HG03135 (cell line): ENCODE measurements at regions not wholly inside any gene's neighbourhood (a gene's known extent, or its start where the extent isn't known, plus 50 kb on each side); places are given as distances from the start of the nearest gene placed in this dataset.

Experiments used
- ATAC-seq: cut with Tn5 transposase; IDR thresholded peaks from one replicate; pipeline ENCODE4 v1.9.1; 2021; ENCODE audit warnings: mild to moderate bottlenecking, moderate library complexity; ENCODE audit not compliant: unreplicated experiment

DNA sequence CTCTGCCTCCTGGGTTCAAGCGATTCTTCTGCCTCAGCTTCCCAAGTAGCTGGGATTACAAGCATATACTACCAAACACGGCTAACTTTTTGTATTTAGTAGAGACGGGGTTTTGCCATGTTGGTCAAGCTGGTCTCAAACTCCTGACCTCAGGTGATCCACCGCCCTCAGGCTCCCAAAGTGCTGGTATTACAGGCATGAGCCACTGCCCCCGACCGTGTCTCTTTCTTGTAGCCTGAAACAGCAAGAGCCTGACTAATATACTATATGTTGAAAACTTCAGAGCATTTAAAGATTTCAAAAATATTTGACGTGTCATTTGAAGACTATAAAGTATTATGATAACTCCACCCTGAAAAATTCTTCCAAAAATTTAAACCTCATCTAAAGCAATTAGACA lies 71.7 kb upstream of the ZNF648 start:
- ATAC-seq, result no peak

DNA sequence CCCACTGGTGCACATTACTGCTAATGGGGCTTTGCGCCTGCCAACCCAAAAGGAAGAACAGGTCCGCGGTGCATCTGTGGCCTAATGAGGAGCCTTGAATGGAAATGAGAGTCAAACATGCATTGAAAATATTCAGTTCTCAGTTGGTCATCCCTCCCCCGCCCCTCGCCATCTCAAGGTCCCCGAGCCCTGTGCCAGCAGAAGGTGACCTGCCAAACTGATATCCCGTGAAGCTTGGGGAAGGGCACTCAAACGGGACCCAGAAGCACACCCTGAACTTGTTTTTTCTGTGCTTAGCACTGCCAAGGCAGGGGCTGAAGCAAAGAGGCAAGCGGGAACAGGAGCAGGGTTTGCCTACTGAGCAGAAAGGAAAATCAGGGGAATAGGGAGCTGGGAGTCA lies 67.9 kb upstream of the ZNF648 start:
- no peak for ATAC-seq

GRCh38 chr1:182128502-182128901 lies 67.0 kb upstream of the ZNF648 start:
- ATAC-seq, result no peak

DNA sequence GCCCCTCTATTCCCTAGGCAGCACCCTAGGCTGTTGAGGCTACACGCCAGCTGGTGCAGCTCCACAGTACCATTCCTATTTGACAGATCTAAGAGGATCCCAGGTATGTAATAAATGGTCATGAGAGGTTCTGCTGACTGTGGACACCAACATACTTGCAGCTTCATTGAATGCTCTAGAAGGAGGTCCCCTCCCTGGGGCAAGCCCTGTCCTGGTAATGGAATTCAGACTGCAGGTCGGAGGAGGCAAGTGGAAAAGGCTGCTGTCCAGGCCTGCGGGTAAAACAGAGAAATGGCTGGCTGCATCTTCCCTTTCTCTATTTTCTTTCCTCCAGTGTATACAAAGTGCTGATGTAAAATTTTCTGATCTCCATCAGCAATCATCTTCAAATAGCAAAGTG lies 66.1 kb upstream of the ZNF648 start:
- ATAC-seq, result no peak

- ATAC-seq, result no peak
Measured at GRCh38 chr1:182126272-182126800, 64.8 kb upstream of the ZNF648 start.

- no peak for ATAC-seq
Measured at GRCh38 chr1:182122913-182123260, 61.4 kb upstream of the ZNF648 start.

- no peak for ATAC-seq
Measured at GRCh38 chr1:182122256-182122912, 60.9 kb upstream of the ZNF648 start.

- no peak for ATAC-seq
Measured at GRCh38 chr1:182121787-182122186, 60.3 kb upstream of the ZNF648 start.

DNA sequence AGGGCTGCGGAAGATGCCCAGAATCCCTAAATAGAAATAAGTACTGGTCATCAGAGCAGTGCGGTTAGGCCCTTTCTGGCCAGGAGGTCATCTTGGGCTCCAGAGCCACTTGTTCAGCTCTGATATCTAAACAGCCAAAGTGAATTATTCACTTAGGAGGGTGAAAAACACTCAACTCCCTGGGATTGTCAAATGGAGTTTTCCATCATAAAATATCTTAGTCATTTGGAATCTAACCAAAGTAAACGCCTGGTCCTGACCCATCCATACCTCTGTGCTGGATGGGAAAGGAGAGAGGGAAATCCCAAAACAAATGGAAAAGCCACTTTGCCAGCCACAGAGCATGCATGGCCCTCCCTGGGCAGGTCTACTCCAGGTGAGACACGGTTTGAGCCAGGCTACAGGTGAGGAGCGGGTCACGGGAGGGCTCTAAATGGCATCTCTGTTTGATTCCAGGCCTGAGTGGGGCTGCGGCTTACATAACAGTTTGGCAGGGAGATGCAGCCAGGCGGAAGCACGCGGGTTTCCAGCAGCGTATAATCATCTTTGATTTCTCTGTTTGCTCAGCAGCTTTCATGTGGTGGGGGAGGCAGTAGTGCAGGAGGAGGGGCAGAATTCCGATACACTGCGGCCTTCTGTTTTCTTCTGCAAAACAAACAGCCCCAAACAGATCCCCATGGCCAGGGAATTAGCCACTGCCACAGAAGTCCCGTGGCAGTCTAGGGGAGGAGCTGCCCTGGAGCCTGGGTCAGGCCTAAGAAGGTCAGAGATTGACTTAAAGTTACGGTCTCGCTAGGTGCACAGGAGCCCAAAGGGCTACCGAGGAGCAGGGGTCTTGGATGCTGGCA lies 59.1 kb upstream of the ZNF648 start:
- no peak for ATAC-seq

- no peak for ATAC-seq
Measured at GRCh38 chr1:182119631-182120030, 58.1 kb upstream of the ZNF648 start.

GRCh38 chr1:182118851-182119250 lies 57.3 kb upstream of the ZNF648 start:
- ATAC-seq, result no peak

DNA sequence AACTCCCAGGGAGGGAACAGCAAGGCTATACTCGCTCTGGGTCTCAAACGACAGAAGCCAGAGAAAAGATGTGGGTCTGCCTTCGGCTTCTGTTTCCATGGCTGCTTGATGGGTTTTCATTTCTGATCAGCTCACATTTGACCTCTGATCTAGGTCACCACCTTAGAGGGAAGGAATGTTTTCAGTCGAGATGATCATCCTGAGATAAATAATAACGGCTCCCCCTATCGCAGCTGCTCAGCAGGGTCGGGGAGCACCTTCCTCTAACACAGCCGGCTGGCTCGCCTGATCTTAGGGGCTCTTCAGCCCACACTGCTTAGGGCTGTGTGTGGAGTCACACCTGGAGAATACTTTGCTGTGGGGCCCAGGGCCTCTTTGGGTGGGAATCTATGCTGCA lies 53.1 kb upstream of the ZNF648 start:
- no peak for ATAC-seq

DNA sequence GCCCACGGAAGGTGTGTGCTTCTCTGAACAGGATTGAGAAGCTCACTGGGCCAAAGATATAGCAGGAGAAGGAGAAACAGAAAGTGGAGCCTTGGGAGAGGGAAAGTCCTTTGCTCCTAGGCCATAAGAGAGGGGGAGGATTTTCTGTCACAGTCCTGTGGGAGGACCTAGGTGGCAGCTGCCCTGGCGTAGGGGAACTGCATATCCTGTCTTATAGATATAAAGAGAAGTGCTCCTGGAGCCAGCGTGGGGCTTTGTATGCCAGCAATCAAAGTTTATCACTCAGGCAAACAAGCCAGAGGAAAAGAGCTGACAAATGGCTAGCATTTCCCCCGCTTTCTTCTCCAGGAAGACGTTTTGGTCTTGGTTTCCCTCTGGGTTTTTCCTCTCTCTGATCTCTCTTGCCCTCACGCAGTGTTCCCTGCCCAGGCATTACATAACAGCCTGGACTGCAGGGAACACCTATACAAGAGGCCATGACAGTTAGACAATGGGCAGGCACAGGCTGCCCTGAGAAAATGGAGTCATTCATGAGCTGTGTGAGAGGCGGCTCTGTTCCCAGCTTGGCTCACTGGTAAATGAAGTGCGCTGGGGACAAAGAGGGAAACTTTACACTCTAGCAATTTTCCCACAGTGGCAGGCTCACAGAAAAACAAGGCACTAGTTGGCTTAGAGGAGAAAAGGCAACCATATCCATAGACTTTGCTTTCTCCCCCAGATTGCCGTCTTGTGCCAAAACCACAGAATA lies 52.5 kb upstream of the ZNF648 start:
- ATAC-seq, result no peak

DNA sequence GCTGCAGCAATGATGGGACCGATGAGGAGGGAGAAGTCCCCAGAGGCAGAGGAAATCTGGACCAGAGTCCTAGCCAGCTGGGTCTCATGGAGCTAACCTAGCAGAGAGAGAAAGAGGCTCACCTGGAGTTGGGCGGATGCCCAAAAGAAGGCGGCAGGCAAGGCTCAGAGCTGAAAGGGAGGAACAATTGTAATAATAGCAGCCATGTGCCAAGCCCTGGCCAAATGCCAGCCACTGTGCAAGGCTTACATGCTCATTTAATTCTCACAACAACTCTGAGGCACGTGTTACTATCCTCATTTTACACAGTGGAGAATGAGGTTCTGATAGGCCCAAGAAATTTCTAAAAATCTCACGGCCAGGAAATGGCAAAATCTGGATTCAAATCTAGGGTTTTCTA lies 50.0 kb upstream of the ZNF648 start:
- no peak for ATAC-seq
